HepG2 (cell line): ENCODE measurements at regions not wholly inside any gene's neighbourhood (a gene's known extent, or its start where the extent isn't known, plus 50 kb on each side); places are given as distances from the start of the nearest gene placed in this dataset.

Experiments used
- ATAC-seq: fragments of 200-7000 bp; cut with Tn5 transposase; 3 replicates; pipeline ENCODE4 v1.9.1; 2020; ENCODE audit warnings: mild to moderate bottlenecking, moderate library complexity
- BruUV-seq: library from RNA; stranded (reverse); fragments of 400-500 nt; replicated peaks from 2 replicates; lab custom pipeline; 2021; lab: Mats Ljungman, UMichigan
- CTCF ChIA-PET: fragments of 300-600 bp; formaldehyde crosslinking; extraction: SDS; loops from one replicate; lab custom pipeline; 2021; ENCODE audit warnings: low total read pairs, inconsistent platforms, low intra/inter-chr PET ratio; lab: Yijun Ruan, JAX
- POLR2A ChIA-PET: fragments of 350-600 bp; sonication (Branson Sonifier 250); formaldehyde crosslinking; loops from one replicate; lab custom pipeline; 2020; ENCODE audit warnings: antibody characterized with exemption, inconsistent platforms; lab: Yijun Ruan, JAX
- DNase-seq: peaks from one replicate; pipeline ENCODE4 v3.0.0-alpha.2; 2015; ENCODE audit warnings: low spot score
- FAIRE-seq: peaks from 3 replicates; lab custom pipeline; 2011; peaks lifted over from hg19 to GRCh38; lab: Jason Lieb, UNC
- H2AFZ ChIP-seq: one replicate; pipeline ENCODE4 v1.6.1; 2011; ENCODE audit warnings: low read length, inconsistent platforms
- H3K27ac ChIP-seq: fragments of 300-600 bp; 3 replicates; pipeline ENCODE4 v1.8.0; 2011; ENCODE audit warnings: mixed run types, mild to moderate bottlenecking, mixed read lengths, low read length, inconsistent platforms; ENCODE audit not compliant: insufficient read depth; ENCODE audit errors: extremely low read length
- H3K27me3 ChIP-seq, 2 experiments: fragments of 200-600 bp in 1 of 2; 2 replicates in 1 of 2; 3 replicates in 1 of 2; pipeline versions ENCODE4 v1.6.0 to v1.8.0; 2011; ENCODE audit warnings: low read length in 2 of 2, mild to moderate bottlenecking in 2 of 2, moderate library complexity in 2 of 2, inconsistent platforms in 1 of 2; ENCODE audit not compliant: insufficient read depth in 2 of 2, control insufficient read depth in 1 of 2
- H3K36me3 ChIP-seq, 2 experiments: fragments of 200-600 bp in 1 of 2; replicated peaks in 1 of 2; 2 replicates in 1 of 2; 3 replicates in 1 of 2; pipeline versions ENCODE4 v1.5.1 to v1.8.0; 2011; ENCODE audit warnings: low read length in 2 of 2, inconsistent platforms in 1 of 2; ENCODE audit not compliant: insufficient read depth in 2 of 2, control insufficient read depth in 1 of 2
- H3K4me1 ChIP-seq: 2 replicates; pipeline ENCODE4 v1.5.1; 2012; ENCODE audit warnings: low read length, inconsistent platforms; ENCODE audit not compliant: insufficient read depth
- H3K4me2 ChIP-seq: 2 replicates; pipeline ENCODE4 v1.6.0; 2011; ENCODE audit warnings: low read depth, low read length, inconsistent platforms
- H3K4me3 ChIP-seq, 3 experiments: fragments of 200-600 bp in 1 of 3; sonication (generic), shearing (Covaris generic) in 1 of 3; replicated peaks in 1 of 3; 2 replicates each; pipeline ENCODE4 v1.5.1; 2011 to 2016; ENCODE audit warnings: low read length in 3 of 3, inconsistent platforms in 2 of 3, low read depth in 2 of 3, mild to moderate bottlenecking in 2 of 3, control low read depth in 1 of 3, mixed read lengths in 1 of 3; ENCODE audit not compliant: insufficient read depth in 1 of 3
- H3K79me2 ChIP-seq: one replicate; pipeline ENCODE4 v1.6.1; 2011; ENCODE audit warnings: low read length, inconsistent platforms; ENCODE audit not compliant: insufficient read depth
- H3K9ac ChIP-seq: 2 replicates; pipeline ENCODE4 v1.6.0; 2011; ENCODE audit warnings: mild to moderate bottlenecking, low read depth, low read length, inconsistent platforms; ENCODE audit not compliant: insufficient read depth
- H3K9me3 ChIP-seq: 2 replicates; pipeline ENCODE4 v1.5.1; 2012; ENCODE audit warnings: mild to moderate bottlenecking, low read length
- H4K20me1 ChIP-seq: 2 replicates; pipeline ENCODE4 v1.6.0; 2011; ENCODE audit warnings: inconsistent platforms, mild to moderate bottlenecking, low read length, moderate library complexity; ENCODE audit not compliant: insufficient read depth
- ARID4A ChIP-seq: sonication (generic); formaldehyde crosslinking; IDR thresholded peaks from 2 replicates; pipeline ENCODE4 v1.5.0; 2020; ENCODE audit warnings: mild to moderate bottlenecking, missing genetic modification reagents, borderline replicate concordance
- E2F2 ChIP-seq: sonication (generic); formaldehyde crosslinking; IDR thresholded peaks from 2 replicates; pipeline ENCODE4 v1.4.0; 2020; ENCODE audit warnings: missing genetic modification reagents, borderline replicate concordance
- HNRNPLL ChIP-seq: fragments of 200-400 bp; formaldehyde crosslinking; IDR thresholded peaks from 2 replicates; pipeline ENCODE4 v1.6.1; 2017; ENCODE audit warnings: mild to moderate bottlenecking, low read depth, low read length; ENCODE audit not compliant: poor library complexity, severe bottlenecking
- IKZF5 ChIP-seq: IDR thresholded peaks from 2 replicates; pipeline ENCODE4 v1.6.1; 2018; ENCODE audit warnings: missing genetic modification reagents, mild to moderate bottlenecking, missing compliant biosample characterization
- NCOR1 ChIP-seq: fragments of 200-600 bp; sonication (generic); IDR thresholded peaks from 2 replicates; pipeline ENCODE4 v1.7.0; 2017; ENCODE audit warnings: antibody characterized with exemption, low read length, borderline replicate concordance
- NFYC ChIP-seq: IDR thresholded peaks from 2 replicates; pipeline ENCODE4 v1.6.1; 2016; ENCODE audit warnings: missing genetic modification reagents, missing compliant biosample characterization
- RAD21 ChIP-seq: fragments of 450-650 bp; formaldehyde crosslinking; IDR thresholded peaks from 2 replicates; pipeline ENCODE4 v1.5.0; 2020; ENCODE audit warnings: mild to moderate bottlenecking
- TGIF2 ChIP-seq: IDR thresholded peaks from 2 replicates; pipeline ENCODE4 v1.6.1; 2016; ENCODE audit warnings: control low read depth, missing compliant biosample characterization
- TOE1 ChIP-seq: sonication (generic); formaldehyde crosslinking; IDR thresholded peaks from 2 replicates; pipeline ENCODE4 v1.4.0; 2020; ENCODE audit warnings: mild to moderate bottlenecking, missing genetic modification reagents
- ZNF326 ChIP-seq: sonication (generic); formaldehyde crosslinking; IDR thresholded peaks from 2 replicates; pipeline ENCODE4 v1.4.0; 2020; ENCODE audit warnings: missing genetic modification reagents, borderline replicate concordance
- ZNF383 ChIP-seq: sonication (generic); formaldehyde crosslinking; IDR thresholded peaks from 2 replicates; pipeline ENCODE4 v1.4.0; 2020; ENCODE audit warnings: missing genetic modification reagents, mild to moderate bottlenecking, borderline replicate concordance
- ZNF576 ChIP-seq: sonication (generic); formaldehyde crosslinking; IDR thresholded peaks from 2 replicates; pipeline ENCODE4 v1.4.0; 2020; ENCODE audit warnings: mild to moderate bottlenecking, missing genetic modification reagents
- ZNF841 ChIP-seq: sonication (generic); formaldehyde crosslinking; IDR thresholded peaks from 2 replicates; pipeline ENCODE4 v1.8.1; 2023; ENCODE audit warnings: missing genetic modification reagents, borderline replicate concordance
- in situ Hi-C: cut with HindIII; loops from 2 replicates; pipeline ENCODE4 v1.10.0; 2017; ENCODE audit warnings: low pct_unique_long_range_greater_than_20kb; ENCODE audit not compliant: extremely low pct_ligation_motif_present
- intact Hi-C: fragments of 100-400 bp; cut with micrococcal nuclease; formaldehyde crosslinking; loops from one replicate; pipeline ENCODE4 v1.10.0; 2022; ENCODE audit not compliant: unreplicated experiment

GRCh38 chr4:104113850-104114249, 380.8 kb downstream of the CXXC4 start (continued):
- TF ChIP-seq ZNF576 (CRISPR knock-in tag) = no peak

GRCh38 chr4:104099141-104099540, 379.4 kb upstream of the TACR3 start:
- POLR2A ChIA-PET = no interaction called here
- H4K20me1 ChIP-seq = no peaks in the 10 kb centered on the region
- no TSS peak for BruUV-seq
- no peak for ATAC-seq
- H3K9ac ChIP-seq = no peak overlapping the region
- no peaks in the 10 kb centered on the region for H3K27me3 ChIP-seq
- no peak for DNase-seq
- H3K9me3 ChIP-seq = peaks cover 62% of the 10 kb centered on the region
- H3K4me1 ChIP-seq = no peaks in the 10 kb centered on the region
- no peak overlapping the region for H3K4me2 ChIP-seq
- no peaks in the 10 kb centered on the region for H3K36me3 ChIP-seq
- no peak overlapping the region for H2AFZ ChIP-seq
- no peak for FAIRE-seq
- H3K79me2 ChIP-seq = no peaks in the 10 kb centered on the region
- TF ChIP-seq ZNF841 (CRISPR knock-in tag) (no peak), ZNF326 (CRISPR knock-in tag) (no peak), NFYC (no peak), HNRNPLL (no peak), NCOR1 (no peak), TOE1 (CRISPR knock-in tag) (no peak), RAD21 (CRISPR knock-in tag) (no peak), ZNF383 (CRISPR knock-in tag) (no peak), ARID4A (CRISPR knock-in tag) (no peak), IKZF5 (CRISPR knock-in tag) (no peak), TGIF2 (CRISPR knock-in tag) (no peak), E2F2 (CRISPR knock-in tag) (no peak)
- CTCF ChIA-PET = no interaction called here
- H3K4me3 ChIP-seq = no peak overlapping the region
- no peak overlapping the region for H3K27ac ChIP-seq
- in situ Hi-C loops (no loop called here), intact Hi-C loops (no loop called here)
